Cerebellar nuclear complex (tissue), 1 donor: ENCODE measurements at regions not wholly inside any gene's neighbourhood (a gene's known extent, or its start where the extent isn't known, plus 50 kb on each side); places are given as distances from the start of the nearest gene placed in this dataset.

ENCODE experiments used
- DNase-seq, 2 experiments: peaks; one replicate each; lab custom pipeline; 2025; lab: John Stamatoyannopoulos, UW

- no peak for DNase-seq
These were observed 128.7 kb upstream of the GLI2 start for GRCh38 chr2:120606931-120607330.

- DNase-seq = no peak
These were observed 128.2 kb upstream of the GLI2 start for GRCh38 chr2:120607506-120607905.

- DNase-seq = no peak
These were observed 127.7 kb upstream of the GLI2 start for GRCh38 chr2:120607996-120608395.

- DNase-seq = no peak
These were observed 125.8 kb upstream of the GLI2 start for GRCh38 chr2:120609826-120610395.

GRCh38 chr2:120611016-120611415, 124.7 kb upstream of the GLI2 start:
- DNase-seq = no peak

- no peak for DNase-seq
These were observed 123.7 kb upstream of the GLI2 start for GRCh38 chr2:120611961-120612360.

- DNase-seq = no peak
These were observed 123.2 kb upstream of the GLI2 start for GRCh38 chr2:120612471-120612870.

- DNase-seq = no peak
These were observed 122.7 kb upstream of the GLI2 start for GRCh38 chr2:120612931-120613330.

GRCh38 chr2:120613742-120614571, 121.7 kb upstream of the GLI2 start:
- DNase-seq = no peak

- no peak for DNase-seq
These were observed 120.8 kb upstream of the GLI2 start for GRCh38 chr2:120614901-120615300.

- no peak for DNase-seq
These were observed 119.4 kb upstream of the GLI2 start for GRCh38 chr2:120616261-120616660.

GRCh38 chr2:120617055-120617454, 118.6 kb upstream of the GLI2 start:
- no peak for DNase-seq

GRCh38 chr2:120618830-120619229, 116.8 kb upstream of the GLI2 start:
- DNase-seq = no peak

- DNase-seq = no peak
These were observed 116.1 kb upstream of the GLI2 start for GRCh38 chr2:120619579-120619978.

- no peak for DNase-seq
These were observed 115.5 kb upstream of the GLI2 start for GRCh38 chr2:120620025-120620793.

GRCh38 chr2:120622159-120622869, 113.4 kb upstream of the GLI2 start:
- DNase-seq = no peak

- no peak for DNase-seq
These were observed 112.5 kb upstream of the GLI2 start for GRCh38 chr2:120622886-120623753.

GRCh38 chr2:120624061-120624737, 111.5 kb upstream of the GLI2 start:
- DNase-seq = no peak

GRCh38 chr2:120624738-120625446, 110.8 kb upstream of the GLI2 start:
- no peak for DNase-seq
